GM18873 (cell line): ENCODE measurements at regions not wholly inside any gene's neighbourhood (a gene's known extent, or its start where the extent isn't known, plus 50 kb on each side); places are given as distances from the start of the nearest gene placed in this dataset.

Experiments used
- ATAC-seq: cut with Tn5 transposase; IDR thresholded peaks from one replicate; pipeline ENCODE4 v1.9.1; 2021; ENCODE audit warnings: mild to moderate bottlenecking, moderate library complexity, moderate number of reproducible peaks; ENCODE audit not compliant: unreplicated experiment, low FRiP score

DNA sequence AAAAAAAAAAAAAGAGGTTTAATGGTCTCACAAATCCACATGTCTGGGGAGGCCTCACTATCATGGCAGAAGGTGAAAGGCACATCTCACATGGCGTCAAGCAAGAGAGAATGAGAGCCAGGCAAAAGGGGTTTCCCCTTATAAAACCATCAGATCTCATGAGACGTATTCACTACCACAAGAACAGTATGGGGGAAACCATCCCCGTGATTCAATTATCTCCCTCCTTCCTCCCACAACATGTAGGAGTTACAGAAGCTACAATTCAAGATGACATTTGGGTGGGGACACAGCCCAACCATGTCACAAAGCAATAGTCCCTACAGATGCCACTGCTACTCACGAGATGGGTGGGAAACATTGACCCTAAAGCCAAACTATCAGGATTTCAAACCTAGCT lies 392.7 kb upstream of the ID2 start:
- no peak for ATAC-seq

DNA sequence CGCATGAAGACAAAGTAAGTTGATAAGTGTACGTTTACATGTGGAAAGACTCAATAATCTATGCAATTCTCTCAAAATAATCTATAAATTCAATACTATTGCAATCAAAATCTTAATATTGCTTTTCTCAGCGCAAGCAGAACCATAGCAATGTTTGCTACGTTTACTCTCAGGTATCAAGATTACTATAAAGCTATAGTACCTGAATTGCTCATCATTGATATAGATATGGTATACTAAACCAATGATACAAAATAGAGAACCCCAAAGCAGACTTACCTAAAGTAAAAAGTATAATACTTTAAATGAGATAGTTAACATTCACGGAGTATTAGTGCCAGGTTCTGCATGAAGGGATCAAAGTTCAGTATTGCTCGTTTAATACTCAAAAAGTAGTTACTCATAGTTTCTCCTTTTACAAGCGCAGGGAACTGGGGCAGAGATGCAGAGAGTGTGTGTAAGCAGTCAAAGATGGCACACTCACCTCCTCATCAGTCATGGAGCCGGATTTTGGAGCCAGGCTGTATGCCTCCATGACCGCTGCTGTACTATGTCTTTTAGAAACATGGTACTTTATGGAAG lies 391.0 kb upstream of the ID2 start:
- ATAC-seq: no peak

DNA sequence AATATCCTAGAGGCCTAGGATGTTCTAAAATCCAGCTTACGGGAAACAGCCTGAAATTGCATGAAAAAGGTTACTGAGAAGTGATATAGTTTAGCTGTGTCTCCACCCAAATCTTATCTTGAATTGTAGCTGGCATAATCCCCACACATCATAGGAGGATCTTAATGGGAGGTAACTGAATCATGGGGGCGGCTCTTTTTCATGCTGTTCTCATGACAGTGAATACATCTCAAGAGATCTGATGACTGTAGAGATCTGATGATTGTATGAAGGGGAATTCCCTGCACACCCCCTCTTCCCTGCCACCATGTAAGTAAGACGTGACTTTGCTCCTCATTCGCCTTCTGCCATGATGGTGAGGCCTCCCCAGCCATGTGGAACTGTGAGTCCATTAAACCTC lies 385.6 kb upstream of the ID2 start:
- no peak for ATAC-seq

DNA sequence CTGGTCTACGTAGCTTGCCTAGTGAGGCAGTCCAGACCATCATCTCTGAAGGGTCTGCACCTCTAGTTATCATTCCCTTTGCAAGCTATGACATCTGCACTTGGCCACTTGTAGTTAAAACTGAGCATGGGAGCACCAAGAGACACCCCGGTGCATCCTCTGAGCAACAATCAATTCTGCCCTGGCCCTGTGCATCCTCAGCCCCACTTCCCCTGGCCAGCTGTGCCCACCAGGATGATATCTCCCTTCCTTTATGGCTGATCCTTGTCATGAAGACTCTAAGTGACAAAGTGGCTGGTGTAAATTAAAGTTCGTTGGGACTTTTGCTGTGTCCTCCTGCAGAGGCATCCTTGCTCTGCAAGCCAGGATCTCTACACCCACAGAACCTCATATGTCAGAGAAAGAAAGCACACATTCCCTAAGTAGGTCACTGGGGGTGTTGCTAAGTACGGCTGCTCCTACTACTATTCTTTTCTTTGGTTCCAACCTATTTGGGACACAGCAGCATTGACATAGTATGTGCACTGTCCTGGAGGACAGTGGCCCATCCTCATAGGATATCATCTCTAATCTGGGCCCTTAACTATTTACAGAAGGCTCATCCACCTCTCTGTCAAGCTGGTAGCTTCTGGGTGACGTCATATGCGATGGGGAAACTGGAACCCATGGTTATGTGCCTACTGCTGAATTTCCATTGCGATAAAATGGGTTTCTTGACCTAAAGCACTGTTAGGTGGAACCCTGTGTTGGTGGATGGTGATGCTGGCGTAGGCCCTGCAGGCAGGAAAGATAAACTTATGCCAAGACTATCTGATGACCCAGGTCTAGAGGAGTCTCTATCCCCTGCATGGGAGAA lies 384.3 kb upstream of the ID2 start:
- no peak for ATAC-seq

DNA sequence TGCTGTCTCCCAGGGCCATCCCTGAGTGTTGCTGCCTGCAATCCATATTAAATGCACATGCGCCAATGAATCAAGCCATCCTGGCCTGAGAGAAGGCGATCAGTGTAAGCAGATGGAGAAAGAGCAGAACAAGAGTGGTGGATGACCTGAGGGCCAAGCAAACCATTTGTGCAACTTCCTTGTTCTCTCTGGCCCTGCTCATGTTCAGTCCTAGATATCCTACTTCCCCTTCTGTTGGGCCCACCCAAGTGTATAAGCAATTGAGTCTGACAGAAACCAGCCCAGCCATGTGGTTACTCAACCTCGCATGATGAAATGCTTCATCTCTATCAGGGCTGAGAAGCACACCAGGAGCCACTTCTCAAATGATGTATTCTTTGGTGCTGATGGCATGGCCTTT lies 383.1 kb upstream of the ID2 start:
- ATAC-seq: no peak

DNA sequence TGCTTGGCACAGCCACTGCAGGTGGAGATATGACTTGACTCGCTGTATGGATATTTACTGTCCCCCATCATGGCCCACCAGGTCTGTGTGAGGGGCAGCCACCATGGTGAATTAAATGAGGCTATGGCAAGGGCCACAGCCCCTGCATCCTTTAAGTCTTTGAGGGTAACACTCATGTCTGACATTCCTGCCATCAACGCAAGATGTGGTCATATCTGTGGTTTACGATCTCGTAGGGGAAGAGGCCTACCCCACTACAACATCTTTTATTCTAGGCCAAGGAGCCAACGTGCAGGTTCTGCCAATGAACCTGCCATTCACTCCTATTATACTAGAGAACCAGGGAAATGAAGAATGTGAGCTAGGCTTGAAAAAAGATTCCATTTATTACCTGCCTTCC lies 381.6 kb upstream of the ID2 start:
- no peak for ATAC-seq

DNA sequence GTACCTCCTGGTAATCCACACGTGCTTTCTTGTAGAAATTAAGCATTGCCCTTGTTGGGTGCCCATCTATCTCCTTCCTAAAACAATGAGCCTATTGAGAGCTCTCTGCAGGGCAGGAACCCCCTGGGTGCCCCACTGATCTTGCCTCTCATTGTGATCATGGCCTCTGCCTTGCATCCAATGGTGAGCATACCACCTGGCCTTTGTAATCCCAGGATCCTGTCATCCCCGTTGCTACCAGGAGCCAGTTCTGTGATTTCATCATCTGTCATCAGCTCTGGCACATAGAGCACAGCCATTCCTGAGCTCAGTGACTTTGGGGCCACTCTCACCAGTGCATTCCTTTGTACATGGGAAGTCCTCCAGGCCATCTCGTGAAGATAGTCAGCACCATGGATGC lies 381.0 kb upstream of the ID2 start:
- no peak for ATAC-seq

DNA sequence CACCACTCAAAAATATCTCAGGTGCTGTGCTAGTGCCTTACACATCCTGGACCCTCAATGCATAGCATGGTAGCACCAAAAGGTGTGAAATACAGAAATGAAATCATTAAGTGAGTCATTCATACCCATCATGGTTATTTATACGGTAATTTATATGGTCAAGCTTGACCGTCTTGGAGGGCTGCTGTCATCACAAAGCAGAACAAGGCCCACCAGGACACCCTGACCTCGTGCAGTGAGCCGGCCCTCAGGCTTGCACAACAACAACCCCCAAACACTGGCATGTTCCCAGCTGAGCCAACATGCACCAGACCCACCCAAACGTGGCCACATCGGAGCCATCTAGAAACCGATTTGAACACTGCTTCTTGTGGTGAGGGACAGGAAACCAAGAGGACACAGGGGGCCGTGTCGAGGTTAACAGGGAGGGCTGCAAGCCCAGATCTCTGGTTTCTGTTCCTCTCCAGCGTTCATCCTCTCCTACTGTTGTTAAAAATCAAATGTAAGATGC lies 378.5 kb upstream of the ID2 start:
- peak; percentile 66 for ATAC-seq

DNA sequence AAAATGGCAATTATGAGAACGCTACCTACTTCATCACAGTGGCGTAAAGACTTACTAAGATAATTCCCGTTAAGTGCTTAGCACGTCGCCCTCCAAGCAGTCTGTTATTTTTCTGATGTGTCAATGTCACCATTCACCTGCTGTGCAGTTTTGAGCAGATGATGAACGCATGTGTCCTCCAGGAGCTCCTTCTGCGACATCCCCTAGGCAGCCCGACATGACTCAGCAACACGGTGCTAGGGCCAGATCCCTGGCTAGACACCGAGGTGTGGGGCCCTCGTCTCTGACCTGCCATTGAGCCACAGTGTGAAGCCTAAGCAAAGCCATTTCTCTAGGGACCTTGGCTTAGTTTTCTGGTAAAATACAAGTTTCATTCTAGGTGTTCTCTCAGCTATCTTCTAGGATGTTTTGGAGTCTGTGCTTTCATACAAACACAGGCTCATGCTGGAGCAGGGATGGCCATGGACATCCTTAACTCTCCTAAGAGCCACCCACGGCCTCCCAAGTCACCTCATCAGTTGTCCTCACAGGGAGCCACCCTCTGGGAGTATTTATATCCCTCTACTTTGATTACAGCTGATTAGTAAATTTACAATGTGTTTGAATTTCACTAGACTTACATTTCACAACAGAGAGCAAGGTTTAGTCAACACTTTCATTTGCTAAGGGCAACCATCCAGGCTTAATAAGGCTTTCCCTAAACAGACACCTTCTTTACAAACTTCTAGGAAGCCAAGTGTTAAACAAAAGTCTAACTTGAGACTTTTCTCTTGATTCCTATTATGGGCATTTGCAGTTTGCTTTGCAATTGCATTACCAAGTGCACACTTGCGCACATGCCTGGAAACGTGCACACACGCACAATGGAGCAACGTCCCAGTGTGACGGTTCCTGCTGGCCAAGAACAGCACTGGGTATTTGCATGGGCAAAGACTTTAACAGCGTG lies 376.8 kb upstream of the ID2 start:
- ATAC-seq: no peak

DNA sequence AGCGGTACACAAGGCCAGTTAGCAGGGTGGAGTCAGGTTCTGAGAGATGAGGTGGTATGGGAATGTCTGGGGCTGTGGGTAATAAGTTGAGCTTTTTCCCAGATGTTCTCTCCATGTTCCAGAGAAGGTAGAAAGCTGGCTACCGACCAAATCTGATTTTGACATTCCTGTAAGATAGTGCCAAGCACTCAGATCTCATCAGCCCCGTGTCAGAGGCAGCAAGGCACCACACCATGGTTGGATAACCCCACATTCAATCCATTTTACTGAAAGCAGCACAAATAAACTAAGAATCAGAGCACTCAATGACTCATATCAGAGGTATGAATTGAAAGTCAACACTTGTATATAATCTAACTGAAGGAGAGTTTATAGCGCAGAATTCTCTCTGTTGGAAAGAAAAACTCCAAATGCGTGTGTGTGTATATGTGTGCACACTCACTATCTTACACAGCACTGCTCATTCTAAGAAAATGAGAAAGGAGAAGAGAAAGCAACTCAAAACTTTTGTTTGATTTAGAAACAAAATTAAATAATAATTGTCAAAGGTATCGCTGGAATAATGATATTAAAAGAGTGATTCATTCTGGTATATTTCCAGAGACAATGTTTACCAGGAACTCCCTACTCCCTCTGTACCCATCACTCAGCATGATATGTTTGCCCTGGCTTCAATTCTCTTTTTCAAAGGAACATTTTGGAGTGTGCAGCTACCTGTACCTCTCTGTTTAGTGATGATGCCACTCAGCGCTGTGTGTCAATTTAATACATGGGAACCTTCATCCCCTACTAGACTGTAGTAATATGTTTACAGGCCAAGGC lies 375.1 kb upstream of the ID2 start:
- no peak for ATAC-seq

DNA sequence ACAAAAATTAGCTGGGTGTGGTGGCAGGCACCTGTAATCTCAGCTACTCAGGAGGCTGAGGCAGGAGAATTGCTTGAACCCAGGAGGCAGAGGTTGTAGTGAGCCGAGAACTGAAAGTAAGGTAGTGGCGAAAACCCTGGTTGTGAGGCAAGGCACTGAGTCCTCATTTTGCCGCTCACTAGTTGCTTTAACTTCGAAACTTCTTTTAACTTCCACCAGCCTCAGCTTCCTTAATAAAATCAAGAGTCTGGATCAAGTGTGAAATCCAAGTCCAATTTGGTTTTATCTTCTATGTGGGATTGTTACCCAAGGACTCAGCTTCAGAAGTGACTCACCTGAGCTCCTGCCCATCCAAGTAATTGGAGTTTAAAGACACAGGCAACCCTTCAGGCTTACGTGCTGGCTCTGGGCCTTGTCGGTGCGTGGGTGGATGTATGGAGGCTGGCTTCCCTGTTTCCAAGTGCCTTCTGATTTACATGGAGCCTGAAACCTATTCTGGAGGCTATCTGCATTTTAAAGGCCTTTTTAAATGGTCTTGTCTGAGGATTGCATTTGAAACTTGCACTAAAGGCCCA lies 374.2 kb upstream of the ID2 start:
- ATAC-seq: no peak

DNA sequence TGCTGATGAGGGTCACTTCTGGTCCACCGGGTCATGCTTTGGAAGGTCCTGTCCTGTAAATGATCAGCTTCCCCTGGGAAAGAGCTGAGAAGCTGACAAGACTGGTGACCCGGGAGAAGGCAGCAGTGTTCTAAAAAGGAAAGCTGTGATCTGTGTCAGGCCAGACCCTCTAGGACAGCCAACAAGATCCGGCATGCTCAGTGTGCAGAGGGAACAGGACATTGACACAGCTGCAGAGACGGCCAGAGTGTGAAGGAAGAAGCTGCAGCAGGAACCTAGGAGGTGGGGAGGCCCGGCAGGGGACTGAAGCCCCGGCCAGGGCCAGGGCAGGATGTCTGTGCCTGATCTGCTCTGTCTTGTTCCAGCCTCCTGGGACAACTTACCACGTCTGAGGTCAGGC lies 372.7 kb upstream of the ID2 start:
- ATAC-seq: no peak

DNA sequence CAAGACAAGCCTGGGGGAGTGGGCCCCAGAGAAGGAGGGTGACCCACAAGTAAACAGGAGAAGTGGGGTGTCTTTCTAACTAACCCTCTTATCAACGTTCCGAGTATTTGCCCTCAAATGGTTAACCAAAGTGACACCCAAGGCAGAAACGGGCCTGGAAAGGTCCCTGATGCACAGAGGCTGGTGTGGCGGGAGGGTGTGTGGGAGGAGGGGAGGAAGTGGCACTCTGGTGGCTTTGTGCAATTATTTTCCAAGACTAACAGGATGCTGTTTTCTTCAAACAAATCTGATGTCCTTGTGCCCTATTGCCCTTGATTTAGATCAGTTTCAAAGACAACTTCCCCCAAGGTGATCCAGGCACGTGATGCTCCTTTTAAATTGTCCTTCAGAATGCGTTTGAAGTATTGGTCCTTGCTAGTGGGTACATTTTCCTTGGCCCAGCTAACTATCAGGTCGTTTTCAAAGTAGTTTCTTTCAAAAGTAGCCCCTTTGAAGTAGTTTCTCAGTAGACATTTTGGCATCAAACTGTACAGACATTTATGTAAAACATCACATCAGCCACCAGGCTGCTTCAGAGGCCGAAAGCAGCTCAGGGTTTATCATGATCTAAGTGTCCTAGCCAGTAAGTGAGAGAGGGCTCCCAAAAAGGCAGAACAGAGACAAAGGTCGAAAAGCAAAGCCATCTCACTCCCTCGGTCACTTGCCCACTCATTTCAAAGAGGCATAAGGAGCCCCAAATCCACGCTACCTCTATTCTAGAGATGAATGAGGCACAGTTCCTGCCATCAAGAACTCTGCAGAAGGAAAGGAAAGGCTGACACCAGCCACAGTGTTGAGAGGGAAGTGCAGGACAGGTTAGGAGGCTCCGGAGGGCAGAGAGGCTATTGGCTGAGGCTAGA lies 371.1 kb upstream of the ID2 start:
- ATAC-seq: no peak

DNA sequence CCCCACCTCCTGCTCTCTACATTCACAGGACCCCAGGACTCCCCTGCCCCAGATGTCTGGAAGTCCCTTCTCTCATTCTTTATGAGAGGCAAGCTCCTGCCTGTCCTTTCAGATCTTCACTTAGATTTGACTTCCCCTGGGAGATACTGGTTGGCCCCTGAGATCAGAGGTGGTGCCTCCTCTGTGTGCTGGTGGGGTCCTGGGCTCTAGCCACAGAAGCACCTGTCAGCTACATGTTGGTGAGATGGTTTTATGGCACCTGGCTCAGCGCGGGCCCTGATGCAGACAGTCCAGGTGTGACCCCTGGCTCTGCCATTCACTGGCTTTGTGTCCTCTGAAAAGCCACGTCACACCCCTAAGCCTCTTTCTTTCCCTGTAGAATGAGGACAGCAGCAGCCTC lies 369.6 kb upstream of the ID2 start:
- no peak for ATAC-seq

DNA sequence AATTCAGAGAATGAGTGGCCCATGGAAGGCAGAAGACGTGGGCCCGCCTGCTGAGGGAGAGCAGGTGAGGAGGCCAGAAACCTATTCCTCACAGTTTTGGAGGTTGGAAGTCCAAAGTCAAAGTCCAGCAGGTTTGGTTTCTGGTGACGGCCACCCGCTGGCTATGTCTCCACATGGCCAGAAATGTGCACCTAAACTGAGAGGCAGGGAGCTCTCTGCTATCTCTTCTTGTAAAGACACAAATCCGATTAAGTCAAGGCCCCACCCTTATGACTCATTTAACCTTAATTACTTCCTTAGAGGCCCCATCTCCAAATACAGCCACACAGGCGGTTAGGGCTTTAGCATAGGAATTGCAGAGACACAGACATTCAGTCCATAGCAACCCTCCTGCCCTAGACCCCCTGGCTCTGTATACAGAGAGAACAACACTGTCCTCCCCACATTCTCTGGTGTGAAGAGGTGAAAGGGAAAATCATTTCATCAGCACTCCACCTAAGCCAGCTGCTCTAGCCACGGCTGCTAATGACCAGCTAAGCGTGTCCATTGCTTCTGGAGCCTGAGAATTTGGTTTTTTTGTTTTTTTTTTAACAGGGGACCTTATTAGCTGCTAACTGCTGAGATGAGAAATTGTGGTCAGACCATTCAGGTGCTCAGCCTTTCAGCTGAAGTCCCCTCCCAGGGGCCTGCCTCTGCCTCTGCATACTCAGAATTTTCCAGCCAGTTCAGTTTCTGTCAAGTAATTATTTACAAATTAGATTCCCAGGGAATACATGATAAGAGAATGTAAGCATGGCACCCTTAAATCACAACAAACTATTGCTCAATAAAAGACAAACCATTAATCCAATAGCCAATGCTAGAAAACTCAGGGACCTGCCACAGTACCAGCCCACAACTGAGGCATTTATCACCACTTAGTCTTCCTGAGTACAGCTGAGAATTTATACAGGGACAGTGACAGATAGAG lies 368.7 kb upstream of the ID2 start:
- peak; percentile 91 for ATAC-seq

DNA sequence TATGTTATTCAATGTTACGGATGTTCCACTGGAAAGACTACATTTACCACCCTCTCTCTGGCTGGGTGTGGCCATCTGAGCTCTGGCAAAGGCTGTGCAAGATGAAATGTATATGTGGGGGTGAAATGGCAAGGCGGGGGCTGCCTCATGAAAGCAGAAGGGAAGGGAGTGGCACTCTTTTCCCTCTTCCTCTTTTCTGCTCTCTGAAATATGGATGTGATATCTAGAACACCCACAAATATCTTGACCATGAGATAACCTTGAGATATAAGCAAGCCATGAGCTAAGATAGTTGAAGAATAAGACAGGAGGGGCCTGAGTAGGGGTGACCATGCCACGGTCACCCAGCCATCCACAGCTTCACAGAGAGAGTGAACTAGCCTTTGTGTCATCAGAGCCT lies 367.8 kb upstream of the ID2 start:
- no peak for ATAC-seq

DNA sequence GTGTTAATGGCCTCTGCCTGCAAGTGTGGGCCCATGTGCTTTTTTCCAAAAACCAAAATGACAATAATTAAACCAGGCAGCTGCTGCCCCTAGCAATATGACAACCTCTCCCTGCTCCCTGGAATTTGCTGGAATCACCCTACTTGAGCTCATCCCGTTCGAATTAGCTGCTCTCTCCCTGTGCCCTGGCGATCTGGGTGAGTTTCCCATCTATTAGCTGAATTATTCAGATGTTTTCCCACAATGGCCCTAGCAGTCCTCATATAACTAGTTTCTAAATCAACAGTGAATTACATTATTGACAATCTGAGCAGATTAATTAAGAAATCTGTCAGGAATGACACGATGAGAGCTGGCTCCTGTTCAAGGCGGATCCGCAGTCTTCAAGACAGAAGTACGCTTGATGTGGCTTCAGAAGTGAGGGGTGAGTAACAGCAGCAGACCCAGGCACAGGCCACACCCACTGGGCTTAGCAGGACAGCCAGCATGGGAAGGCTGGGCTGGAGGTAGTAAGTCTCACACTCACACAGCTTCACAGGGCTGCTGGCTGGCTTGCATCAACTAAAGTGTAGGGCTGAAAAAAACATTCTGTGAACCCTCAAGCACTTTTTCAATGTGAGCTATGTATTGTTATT lies 366.2 kb upstream of the ID2 start:
- no peak for ATAC-seq
